GM19239 (cell line): ENCODE measurements at regions not wholly inside any gene's neighbourhood (a gene's known extent, or its start where the extent isn't known, plus 50 kb on each side); places are given as distances from the start of the nearest gene placed in this dataset.
"Not testable (repeated sequence)": the region's sequence is repeated elsewhere in the genome, so short reads cannot be mapped to it uniquely, and the experiment has no call there.

Source experiments
- DNase-seq: peaks from one replicate; pipeline ENCODE4 v3.0.0; 2011; ENCODE audit warnings: low spot score; ENCODE audit not compliant: insufficient read length
- FAIRE-seq: peaks from 2 replicates; lab custom pipeline; 2011; peaks lifted over from hg19 to GRCh38; lab: Jason Lieb, UNC

- DNase-seq (no peak), FAIRE-seq (no peak)
Measured at GRCh38 chr14:40762685-40763084, 844.0 kb upstream of the LRFN5 start.

GRCh38 chr14:40762177-40762576, 844.5 kb upstream of the LRFN5 start:
- DNase-seq, result no peak
- no peak for FAIRE-seq

- DNase-seq (no peak), FAIRE-seq (no peak)
Measured at GRCh38 chr14:40760704-40761103, 846.0 kb upstream of the LRFN5 start.

- DNase-seq (no peak), FAIRE-seq (no peak)
Measured at GRCh38 chr14:40758076-40758475, 848.6 kb upstream of the LRFN5 start.

GRCh38 chr14:40757376-40757950, 849.2 kb upstream of the LRFN5 start:
- FAIRE-seq, result no peak
- no peak for DNase-seq

- DNase-seq, result no peak
Measured at GRCh38 chr14:40733206-40733605, 873.5 kb upstream of the LRFN5 start.

GRCh38 chr14:40727107-40727506, 879.6 kb upstream of the LRFN5 start:
- FAIRE-seq (no peak), DNase-seq (no peak)

More at GRCh38 chr14:40733206-40733605, 873.5 kb upstream of the LRFN5 start:
- no peak for FAIRE-seq

- no peak for DNase-seq
- FAIRE-seq, result no peak
Measured at GRCh38 chr14:40713387-40713786, 893.3 kb upstream of the LRFN5 start.

- FAIRE-seq (no peak), DNase-seq (no peak)
Measured at GRCh38 chr14:40697231-40697630, 909.4 kb upstream of the LRFN5 start.

GRCh38 chr14:40694023-40694422, 912.7 kb upstream of the LRFN5 start:
- DNase-seq (no peak), FAIRE-seq (no peak)

- DNase-seq (no peak), FAIRE-seq (no peak)
Measured at GRCh38 chr14:40691066-40691465, 915.6 kb upstream of the LRFN5 start.

GRCh38 chr14:40685764-40686163, 920.9 kb upstream of the LRFN5 start:
- DNase-seq (no peak), FAIRE-seq (no peak)

GRCh38 chr14:40684328-40684727, 922.3 kb upstream of the LRFN5 start:
- no peak for DNase-seq
- no peak for FAIRE-seq

- DNase-seq (no peak), FAIRE-seq (no peak)
Measured at GRCh38 chr14:40682131-40682913, 924.4 kb upstream of the LRFN5 start.

- FAIRE-seq, result no peak
- DNase-seq, result no peak
Measured at GRCh38 chr14:40679256-40679655, 927.4 kb upstream of the LRFN5 start.

- DNase-seq, FAIRE-seq: not testable (repeated sequence)
Measured at GRCh38 chr14:40677206-40677605, 929.5 kb upstream of the LRFN5 start.

- FAIRE-seq (no peak), DNase-seq (no peak)
Measured at GRCh38 chr14:40674502-40674901, 932.2 kb upstream of the LRFN5 start.

GRCh38 chr14:40656311-40656710, 950.4 kb upstream of the LRFN5 start:
- no peak for DNase-seq
- no peak for FAIRE-seq

- FAIRE-seq (no peak), DNase-seq (no peak)
Measured at GRCh38 chr14:40652089-40652691, 954.5 kb upstream of the LRFN5 start.

- DNase-seq, result no peak
- FAIRE-seq, result no peak
Measured at GRCh38 chr14:40630471-40630870, 976.2 kb upstream of the LRFN5 start.

GRCh38 chr14:40629551-40630137, 977.0 kb upstream of the LRFN5 start:
- FAIRE-seq, DNase-seq: not testable (repeated sequence)
